GM11168 (cell line): ENCODE measurements at regions not wholly inside any gene's neighbourhood (a gene's known extent, or its start where the extent isn't known, plus 50 kb on each side); places are given as distances from the start of the nearest gene placed in this dataset.

Experiments used
- in situ Hi-C: fragments of 300-500 bp; cut with MboI; formaldehyde crosslinking; loops from one replicate; pipeline ENCODE4 v1.12.0; 2022; ENCODE audit warnings: low sequenced_read_pairs; ENCODE audit not compliant: unreplicated experiment

- in situ Hi-C loops, result no loop called here
These were observed 146.6 kb downstream of the RNASET2 start for GRCh38 chr6:166809721-166810120.

- in situ Hi-C loops, result no loop called here
These were observed 149.2 kb downstream of the RNASET2 start for GRCh38 chr6:166806962-166807757.

- in situ Hi-C loops, result no loop called here
These were observed 150.0 kb downstream of the RNASET2 start for GRCh38 chr6:166806217-166806838.

- in situ Hi-C loops, result no loop called here
These were observed 152.9 kb downstream of the RNASET2 start for GRCh38 chr6:166803471-166803870.

GRCh38 chr6:166802401-166802800, 153.9 kb downstream of the RNASET2 start:
- in situ Hi-C loops, result no loop called here

GRCh38 chr6:166800137-166800536, 156.2 kb downstream of the RNASET2 start:
- in situ Hi-C loops, result no loop called here

GRCh38 chr6:166798652-166799051, 157.7 kb downstream of the RNASET2 start:
- in situ Hi-C loops, result loop anchor here (25.0 kb wide), 1 partner anchor 164 kb away; the partner anchor contains the start of gene RNASET2

- in situ Hi-C loops, result loop anchor here (25.0 kb wide), 1 partner anchor 166 kb away; the partner anchor contains the start of gene RNASET2
These were observed 159.7 kb downstream of the RNASET2 start for GRCh38 chr6:166796610-166797009.

GRCh38 chr6:166795879-166796278, 160.5 kb downstream of the RNASET2 start:
- in situ Hi-C loops, result loop anchor here (25.0 kb wide), 1 partner anchor 166 kb away; the partner anchor contains the start of gene RNASET2

GRCh38 chr6:166790808-166791207, 163.8 kb upstream of the RPS6KA2 start:
- in situ Hi-C loops, result loop anchor here (25.0 kb wide), 1 partner anchor 171 kb away; the partner anchor contains the start of gene RNASET2

- in situ Hi-C loops, result loop anchor here (25.0 kb wide), 1 partner anchor 173 kb away; the partner anchor contains the start of gene RNASET2
These were observed 161.9 kb upstream of the RPS6KA2 start for GRCh38 chr6:166788846-166789529.

GRCh38 chr6:166786704-166787293, 159.7 kb upstream of the RPS6KA2 start:
- in situ Hi-C loops, result loop anchor here (25.0 kb wide), 1 partner anchor 176 kb away; the partner anchor contains the start of gene RNASET2

- in situ Hi-C loops, result loop anchor here (25.0 kb wide), 1 partner anchor 177 kb away; the partner anchor contains the start of gene RNASET2
These were observed 158.1 kb upstream of the RPS6KA2 start for GRCh38 chr6:166785131-166785530.

- in situ Hi-C loops, result loop anchor here (25.0 kb wide), 1 partner anchor 178 kb away; the partner anchor contains the start of gene RNASET2
These were observed 157.6 kb upstream of the RPS6KA2 start for GRCh38 chr6:166784691-166785090.

GRCh38 chr6:166782520-166782919, 155.5 kb upstream of the RPS6KA2 start:
- in situ Hi-C loops, result loop anchor here (25.0 kb wide), 1 partner anchor 180 kb away; the partner anchor contains the start of gene RNASET2

- in situ Hi-C loops, result loop anchor here (25.0 kb wide), 1 partner anchor 181 kb away; the partner anchor contains the start of gene RNASET2
These were observed 154.3 kb upstream of the RPS6KA2 start for GRCh38 chr6:166781331-166781730.

- in situ Hi-C loops, result loop anchor here (10.0 to 25.0 kb wide), 2 partner anchors 182 to 375 kb away; partner anchors contain the start of genes GPR31 and RNASET2
These were observed 153.1 kb upstream of the RPS6KA2 start for GRCh38 chr6:166779963-166780683.

GRCh38 chr6:166779381-166779780, 152.3 kb upstream of the RPS6KA2 start:
- in situ Hi-C loops, result loop anchor here (10.0 to 25.0 kb wide), 2 partner anchors 183 to 375 kb away; partner anchors contain the start of genes GPR31 and RNASET2

GRCh38 chr6:166778776-166779175, 151.7 kb upstream of the RPS6KA2 start:
- in situ Hi-C loops, result loop anchor here (10.0 to 25.0 kb wide), 2 partner anchors 184 to 376 kb away; partner anchors contain the start of genes GPR31 and RNASET2
